ENCODE measurements at regions not wholly inside any gene's neighbourhood (a gene's known extent, or its start where the extent isn't known, plus 50 kb on each side); places are given as distances from the start of the nearest gene placed in this dataset.
A peak's percentile ranks its signal among the peaks of the same experiment; 100 is the strongest.
"Not testable (repeated sequence)": the region's sequence is repeated elsewhere in the genome, so short reads cannot be mapped to it uniquely, and the experiment has no call there.

DNA sequence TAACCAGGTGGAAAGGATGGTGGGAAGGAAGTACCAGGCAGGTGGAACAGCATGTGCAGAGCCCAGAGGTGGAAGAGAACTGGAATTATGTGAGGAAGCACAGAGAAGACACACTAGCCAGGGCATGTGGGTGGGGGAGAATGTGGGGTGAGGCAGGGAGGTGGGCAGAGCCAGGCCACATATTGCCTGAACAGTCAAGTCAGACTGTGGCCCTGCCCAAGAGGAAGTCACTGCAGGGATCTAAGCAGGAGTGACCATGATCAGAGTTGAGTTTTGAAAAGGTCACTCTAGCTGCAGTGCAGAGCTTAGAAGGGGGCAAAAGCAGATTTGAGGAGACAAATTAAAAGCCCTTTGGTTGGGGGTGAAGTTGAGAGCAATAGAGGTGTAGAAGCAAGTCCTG, 114.0 kb upstream of the SLC38A2 start:
- DNase-seq, result no peak
- intact Hi-C loops (cut with DNase I), result no loop called here

DNA sequence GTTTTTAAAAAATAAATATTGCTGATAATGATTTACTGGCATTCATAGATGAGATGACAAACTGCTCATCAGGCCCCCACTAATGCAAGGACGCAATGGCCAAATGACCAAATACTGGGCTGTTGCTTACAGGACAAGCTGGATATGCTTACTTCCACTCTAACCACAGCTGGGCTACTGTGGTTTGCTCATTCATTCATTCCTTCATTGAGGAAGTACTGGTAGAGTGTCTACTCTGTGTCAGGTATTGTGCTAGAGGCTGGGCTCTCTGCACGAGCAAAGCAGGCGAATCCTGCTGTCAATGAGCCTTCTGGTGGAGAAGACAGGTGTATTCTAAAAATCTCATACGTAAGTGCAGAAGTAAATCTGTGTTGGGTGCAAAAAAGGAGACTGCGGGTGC, 113.3 kb upstream of the SLC38A2 start:
- no peak for DNase-seq
- intact Hi-C loops (cut with DNase I), result no loop called here

DNA sequence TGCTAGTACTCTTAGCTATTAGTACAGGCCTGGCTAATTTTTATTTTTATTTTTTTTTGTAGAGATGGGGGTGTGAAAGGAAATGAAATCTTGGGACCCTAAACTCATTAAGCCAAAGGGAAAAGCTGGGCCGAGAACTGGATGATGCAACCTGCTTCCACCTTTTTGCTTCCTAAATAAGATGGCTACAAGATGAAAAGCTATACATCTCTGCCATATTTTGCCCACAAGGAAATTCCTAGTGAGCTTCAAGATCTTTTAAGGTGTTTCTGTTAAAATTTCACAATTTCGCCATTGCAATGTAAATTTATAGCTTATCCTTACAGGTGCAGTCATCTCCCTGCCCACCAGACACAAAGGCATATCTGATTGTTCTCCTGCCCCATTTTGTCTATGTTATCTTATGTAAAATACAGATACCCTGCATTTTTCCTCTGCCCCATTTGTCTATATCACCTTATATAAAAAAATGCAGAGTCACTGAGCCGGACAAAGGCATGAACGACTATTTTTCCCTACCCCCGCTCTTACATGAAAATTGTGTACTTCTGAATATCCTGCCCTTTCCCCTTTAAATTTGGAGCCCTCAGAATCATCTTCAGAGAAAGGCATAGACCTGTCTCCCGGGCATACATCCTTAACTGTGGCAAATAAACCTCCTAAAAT, 112.0 kb upstream of the SLC38A2 start:
- DNase-seq, result no peak
- intact Hi-C loops (cut with DNase I), result no loop called here

DNA sequence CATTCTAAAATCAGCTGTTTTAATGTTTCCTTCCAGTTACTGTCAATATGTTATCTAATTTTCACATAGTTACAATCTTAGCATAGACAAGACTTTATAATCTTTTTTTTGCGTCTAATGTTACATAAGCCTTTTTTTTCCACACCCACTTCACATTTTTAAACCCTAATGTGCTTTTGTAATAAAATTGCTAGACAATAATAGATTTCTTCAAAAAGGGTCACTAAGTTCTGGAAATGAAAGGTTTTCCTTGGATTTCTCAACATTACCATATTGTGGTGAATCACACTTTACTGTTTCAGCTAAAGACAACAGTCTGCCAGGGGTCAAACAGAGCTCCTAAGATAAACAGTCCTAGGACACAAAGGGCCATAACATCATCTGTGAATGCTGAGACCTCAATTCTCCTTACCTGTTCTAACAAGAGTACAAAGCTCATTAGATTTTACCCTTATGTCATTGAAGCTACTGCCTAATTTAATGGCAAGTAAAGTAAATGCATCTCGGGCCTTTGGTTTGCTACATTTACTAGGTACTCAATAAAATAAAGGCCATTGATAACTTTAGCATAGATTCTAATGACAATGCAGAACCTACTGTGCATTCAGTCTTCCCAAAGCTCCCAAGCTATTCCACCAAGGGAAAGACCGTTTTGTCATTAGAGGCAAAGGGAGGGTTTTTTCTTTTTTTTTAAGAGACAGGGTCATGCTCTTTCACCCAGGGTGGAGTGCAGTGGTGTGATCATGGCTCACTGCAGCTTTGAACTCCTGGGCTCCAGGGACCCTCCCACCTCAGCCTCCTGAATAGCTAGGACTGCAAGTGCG, 111.2 kb upstream of the SLC38A2 start:
- intact Hi-C loops (cut with DNase I), result no loop called here
- DNase-seq, result no peak

DNA sequence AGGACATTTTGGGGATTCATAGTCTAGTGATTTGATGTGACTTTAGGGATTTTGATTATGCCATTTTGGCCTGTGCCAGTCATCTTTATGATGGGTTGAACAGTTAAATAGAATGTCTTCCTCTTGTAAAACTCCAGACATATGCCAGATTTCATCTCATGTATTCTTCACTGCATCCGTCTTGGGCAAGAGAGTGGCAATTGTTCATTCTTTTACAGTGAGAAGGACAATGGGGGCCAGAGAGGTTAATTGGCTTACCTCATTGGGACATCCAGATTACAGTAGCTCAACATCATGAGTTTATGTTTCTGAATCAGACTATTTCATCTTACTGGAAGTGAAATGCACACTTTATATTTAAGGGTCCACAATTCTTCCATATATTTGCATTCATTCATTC, 108.2 kb upstream of the SLC38A2 start:
- no peak for DNase-seq
- intact Hi-C loops (cut with DNase I), result no loop called here

DNA sequence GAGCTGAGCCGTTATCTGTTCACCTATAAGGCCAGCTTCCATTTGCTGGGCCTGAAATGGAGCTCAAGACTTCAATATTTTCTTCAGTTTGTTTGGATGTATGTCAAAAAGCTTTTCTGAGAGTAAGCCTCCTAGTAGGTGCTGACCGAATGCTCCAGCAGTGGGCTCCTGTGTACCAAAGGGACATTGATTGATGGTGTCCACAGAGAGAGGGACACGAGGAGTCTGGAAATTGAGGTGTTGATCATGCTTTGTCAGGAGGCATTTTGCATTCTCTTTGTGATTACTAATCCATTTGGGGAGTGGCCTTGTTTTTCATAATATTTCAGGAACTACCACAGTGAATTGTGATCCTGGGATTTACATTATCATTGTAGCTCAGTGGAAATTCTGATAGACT, 107.7 kb upstream of the SLC38A2 start:
- DNase-seq, result no peak
- intact Hi-C loops (cut with DNase I), result no loop called here

DNA sequence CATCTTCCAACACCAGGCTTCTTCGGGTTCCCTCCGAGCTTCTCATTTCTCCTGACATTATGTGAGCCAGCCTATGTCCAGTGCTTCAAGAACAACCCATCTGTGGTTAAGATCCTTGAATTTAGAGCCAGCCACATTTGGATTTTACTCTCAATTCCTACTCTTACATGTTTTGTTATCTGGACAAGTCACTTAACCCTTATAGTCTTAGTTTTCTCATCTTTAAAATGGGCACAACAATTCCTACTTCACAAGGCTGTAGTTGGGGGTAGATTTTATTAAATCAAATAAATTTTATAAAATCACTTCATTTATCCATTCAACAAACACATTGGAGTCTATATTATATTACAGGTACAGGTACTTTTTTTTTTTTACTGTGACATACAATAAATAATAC, 105.5 kb upstream of the SLC38A2 start:
- DNase-seq, result no peak
- intact Hi-C loops (cut with DNase I), result no loop called here

DNA sequence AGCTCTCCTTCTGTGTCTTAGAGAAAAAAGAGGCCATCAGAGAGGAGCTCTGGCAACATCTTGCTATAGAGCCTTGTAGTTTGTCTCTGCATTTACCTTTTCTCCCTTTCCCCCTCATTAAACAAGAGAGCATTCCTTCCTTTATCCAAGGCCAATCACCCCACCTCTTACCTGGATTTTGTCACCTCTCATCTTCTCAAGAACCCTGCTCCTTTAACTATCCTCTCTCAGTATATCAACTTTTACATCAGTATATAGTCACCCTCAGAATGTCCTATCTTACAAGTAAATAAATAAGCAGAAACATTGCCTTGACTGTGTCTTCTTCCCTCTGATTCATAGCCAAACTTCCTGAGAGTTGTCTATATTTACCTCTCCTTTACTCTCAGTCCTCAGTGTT, 105.0 kb upstream of the SLC38A2 start:
- no peak for DNase-seq
- intact Hi-C loops (cut with DNase I), result no loop called here

DNA sequence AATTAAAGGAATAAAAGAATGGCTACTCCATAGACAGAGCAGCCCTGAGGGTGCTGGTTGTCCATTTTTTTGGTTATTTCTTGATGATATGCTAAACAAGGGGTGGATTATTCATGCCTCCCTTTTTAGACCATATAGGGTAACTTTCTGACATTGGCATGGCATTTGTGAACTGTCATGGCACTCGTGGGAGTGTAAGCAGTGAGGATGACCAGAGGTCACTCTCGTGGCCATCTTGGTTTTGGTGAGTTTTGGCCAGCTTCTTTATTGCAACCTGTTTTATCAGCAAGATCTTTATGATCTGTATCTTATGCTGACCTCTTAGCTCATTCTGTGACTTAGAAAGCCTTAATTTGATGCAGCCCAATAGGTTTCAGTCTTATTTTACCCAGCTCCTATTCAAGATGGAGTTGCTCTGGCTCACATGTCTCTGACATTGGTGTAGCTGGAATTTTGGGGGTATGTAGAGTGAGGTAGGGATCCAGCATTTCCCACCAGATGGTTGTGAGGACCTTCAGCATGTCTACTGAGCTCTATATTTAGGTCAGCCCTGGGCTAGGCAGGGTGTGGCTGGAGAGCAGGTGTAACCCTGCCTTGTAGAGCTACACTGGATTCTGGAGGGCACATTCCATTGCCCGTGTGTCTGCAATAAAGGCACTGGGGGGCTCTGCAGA, 103.5 kb upstream of the SLC38A2 start:
- intact Hi-C loops (cut with DNase I), result no loop called here
- no peak for DNase-seq

DNA sequence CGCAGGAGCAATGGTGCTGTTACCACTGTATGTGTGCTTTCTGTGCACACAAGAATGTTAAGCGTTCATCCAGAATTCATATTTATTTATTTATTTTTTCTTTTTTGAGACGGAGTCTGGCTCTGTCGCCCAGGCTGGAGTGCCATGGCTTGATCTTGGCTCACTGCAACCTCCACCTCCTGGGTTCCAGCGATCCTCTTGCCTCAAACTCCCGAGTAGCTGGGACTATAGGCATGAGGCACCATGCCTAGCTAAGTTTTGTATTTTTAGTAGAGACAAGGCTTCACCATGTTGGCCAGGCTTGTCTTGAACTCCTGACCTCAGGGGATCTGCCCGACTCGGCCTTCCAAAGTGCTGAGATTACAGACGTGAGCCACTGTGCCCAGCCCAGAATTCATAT, 101.8 kb upstream of the SLC38A2 start:
- intact Hi-C loops (cut with DNase I); DNase-seq: not testable (repeated sequence)

DNA sequence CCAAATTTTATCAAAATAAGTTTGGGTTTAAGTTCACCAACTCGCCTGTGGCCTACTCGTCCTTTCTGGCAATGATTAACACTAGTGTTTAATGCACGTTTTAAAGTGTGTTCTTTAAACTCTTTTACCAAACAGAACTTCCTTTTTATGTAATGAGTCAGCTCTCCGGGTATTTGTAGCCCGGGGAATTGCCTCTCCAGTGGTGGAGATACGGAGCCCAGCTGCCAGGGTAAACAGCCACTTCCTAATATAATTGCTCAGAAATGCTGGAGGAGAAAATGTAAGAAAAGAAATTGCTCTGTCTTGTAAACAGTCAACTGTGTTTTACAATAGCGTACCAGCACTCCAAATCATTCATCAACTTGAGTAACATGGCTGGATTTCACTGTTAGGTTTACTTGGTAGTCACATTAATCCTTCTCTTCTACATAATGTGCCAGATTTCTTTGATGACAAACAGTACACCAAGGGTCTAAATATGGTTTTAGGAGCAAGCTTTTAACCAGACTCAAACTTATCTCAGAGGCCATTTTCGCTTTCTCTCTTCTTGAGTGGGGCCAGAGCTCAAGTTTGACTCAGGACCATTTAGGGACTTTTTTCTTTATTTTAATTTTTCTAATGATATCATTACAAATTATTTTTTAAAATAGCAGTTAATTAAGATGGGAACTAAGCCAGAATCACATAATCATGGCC, 101.2 kb upstream of the SLC38A2 start:
- intact Hi-C loops (cut with DNase I), result no loop called here
- peak in 6 of 42 donors; percentile 8 to 39 (median 19) for DNase-seq

DNA sequence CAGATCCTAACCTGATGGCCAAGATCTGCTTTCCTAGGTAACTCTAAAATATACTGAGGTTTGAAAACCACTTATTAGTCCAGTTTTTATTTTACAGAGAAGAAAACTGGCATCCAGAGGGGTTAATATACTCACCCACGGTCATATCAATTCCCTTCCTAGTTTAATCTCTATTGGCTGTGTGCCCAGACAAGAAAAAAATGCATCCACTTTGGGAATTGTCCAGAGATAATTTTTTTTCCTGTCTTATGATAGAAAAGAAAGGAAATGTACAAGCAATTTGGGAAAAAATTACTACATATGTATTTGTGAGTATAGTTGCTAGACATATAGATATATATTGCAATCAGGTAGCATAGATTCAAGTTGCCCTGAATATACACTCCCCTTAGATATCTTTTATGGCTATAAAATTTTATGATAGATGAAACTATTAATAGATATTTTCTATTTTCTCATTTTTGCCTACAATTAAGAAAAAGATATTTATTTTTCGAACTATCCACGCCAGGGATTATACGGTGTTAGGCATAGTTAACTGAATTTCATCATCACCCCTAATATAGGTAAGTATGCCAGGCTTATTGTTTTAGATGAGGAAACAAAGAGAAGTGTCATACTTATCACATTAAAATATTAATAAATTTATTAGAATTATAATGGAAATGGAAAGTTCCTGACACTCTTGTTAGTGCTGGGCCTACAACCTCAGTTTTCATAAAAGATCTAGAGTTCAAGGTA, 100.5 kb upstream of the SLC38A2 start:
- intact Hi-C loops (cut with DNase I), result no loop called here
- DNase-seq, result no peak

DNA sequence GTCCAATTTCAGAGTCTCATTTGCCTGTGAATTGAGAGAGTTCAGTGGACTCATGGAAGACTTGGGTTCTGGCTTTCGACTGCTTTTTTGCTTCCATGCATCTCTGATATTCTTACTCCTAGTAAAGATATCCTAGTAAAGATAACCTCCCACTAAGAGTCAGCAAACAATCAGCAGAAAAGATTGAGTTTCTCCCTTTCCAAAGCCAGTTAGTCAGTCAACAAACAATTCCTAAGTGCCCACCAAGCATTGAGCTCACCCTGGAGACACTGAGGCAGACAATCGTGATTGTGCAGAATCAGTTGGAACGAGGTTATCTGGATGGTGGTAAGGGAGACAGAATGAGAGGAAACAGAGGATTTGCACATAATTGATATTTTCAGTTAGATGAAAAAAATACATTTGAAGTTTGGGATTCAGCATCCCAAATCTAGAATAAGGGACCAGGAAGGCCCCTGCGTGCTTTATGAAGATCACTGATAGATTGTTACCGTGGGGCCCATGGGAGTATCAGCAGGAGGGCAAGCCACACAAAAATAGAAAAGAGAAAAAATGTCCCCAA, 99.7 kb upstream of the SLC38A2 start:
- DNase-seq, result no peak
- intact Hi-C loops (cut with DNase I), result no loop called here

DNA sequence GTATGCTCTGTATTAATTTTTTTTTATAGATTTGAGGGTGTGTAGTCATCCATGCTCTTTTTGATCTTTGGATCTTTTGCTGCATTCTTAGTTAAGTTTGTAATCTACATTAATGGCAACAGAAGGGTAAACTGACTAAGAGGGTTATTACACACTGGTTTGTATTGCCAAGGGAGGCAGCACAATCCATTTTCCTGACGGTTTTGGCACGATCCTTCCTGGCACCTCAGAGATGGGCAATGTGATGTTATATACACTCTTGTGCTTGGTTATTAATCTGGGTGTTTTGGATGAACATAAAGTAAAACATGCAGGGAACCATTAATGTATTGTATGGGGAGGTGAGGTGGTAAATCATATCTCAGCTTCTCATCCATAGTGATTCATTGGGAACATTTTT, 98.8 kb upstream of the SLC38A2 start:
- intact Hi-C loops (cut with DNase I), result no loop called here

DNA sequence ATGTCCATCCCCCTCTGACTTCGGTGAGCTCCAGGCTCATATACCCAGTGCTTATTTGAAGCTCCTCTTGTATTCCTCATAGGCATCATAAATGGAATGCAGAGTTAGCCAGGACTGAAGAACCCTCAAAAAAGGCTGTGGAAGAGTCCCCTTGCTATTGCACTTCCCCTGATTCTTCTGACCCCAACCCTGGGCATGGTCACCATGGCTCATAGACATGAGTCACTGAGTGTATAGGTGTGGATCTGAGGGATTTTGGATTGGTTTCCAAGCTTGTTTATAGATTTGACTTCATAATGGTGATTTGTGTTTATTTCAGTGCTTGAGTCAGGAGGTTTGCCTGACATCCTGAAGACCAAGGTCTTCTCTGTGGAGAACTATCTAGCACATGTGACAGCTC, 98.4 kb upstream of the SLC38A2 start:
- intact Hi-C loops (cut with DNase I), result no loop called here
- DNase-seq, result no peak

More for the DNA sequence above, 98.8 kb upstream of the SLC38A2 start:
- no peak for DNase-seq

DNA sequence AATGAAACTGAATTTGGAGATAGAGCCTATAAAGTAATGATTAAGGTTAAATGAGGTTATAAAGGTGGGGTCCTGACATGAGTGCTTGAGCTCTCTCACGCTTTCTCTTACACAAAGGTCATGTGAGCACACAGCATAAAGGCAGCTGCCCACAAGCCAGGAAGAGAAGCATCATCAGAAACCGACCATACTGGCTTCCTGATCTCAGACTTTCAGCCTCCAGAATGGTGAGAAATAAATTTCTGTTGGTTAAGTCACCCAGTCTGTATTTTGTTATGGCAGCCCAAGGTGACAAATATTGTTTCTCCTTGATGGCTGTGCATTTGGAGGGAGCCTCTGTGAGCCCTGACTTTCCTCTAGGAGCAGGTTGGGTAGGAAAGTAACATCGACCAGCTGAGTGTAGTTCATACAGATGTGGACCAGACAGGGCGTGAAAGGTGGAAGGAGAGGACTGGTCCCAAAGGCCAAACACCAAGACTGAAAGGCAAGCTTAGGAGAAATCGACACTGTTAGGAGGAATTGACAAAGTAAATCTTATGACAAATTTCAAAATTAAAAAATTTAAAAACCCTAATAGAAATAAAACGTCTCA, 97.6 kb upstream of the SLC38A2 start:
- intact Hi-C loops (cut with DNase I), result no loop called here
- no peak for DNase-seq

DNA sequence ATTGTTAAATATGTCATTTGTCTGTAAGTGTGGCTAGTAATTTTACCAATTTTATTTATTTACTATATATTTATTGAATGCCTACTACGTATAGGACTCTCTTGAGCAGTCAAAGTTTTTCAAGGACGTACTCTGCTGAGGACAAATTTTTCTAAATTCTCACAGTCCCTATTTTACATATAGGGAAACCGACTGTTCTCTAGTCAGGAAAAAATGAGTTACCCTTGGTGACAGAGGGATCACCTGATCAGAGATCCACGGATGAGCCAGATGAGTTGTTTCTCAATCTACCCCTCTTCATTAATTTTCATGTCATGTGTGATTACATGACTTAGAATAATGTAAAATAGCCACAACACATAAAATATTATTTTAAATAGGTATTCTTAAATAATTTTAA, 96.2 kb upstream of the SLC38A2 start:
- intact Hi-C loops (cut with DNase I), result no loop called here
- DNase-seq, result no peak

DNA sequence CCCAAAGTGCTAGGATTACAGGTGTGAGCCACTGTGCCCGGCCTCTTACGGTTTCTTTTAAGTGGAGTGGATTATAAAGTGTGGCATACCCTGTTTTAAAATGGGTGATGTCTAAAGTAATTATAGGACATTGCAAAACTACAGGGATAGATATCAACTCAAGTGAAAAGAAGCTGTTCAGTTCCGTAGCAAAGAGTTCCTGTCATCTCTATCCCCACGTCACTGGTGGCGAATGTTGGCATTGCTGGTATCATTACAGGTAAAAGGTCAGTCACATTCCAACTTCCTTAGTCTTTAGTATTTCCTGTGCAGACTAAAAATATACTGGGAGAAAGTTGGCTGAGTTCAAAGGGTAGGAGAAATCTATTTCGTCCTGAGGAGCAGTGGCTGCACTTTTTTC, 95.6 kb upstream of the SLC38A2 start:
- DNase-seq, result no peak
- intact Hi-C loops (cut with DNase I), result no loop called here
